ENCODE measurements at regions not wholly inside any gene's neighbourhood (a gene's known extent, or its start where the extent isn't known, plus 50 kb on each side); places are given as distances from the start of the nearest gene placed in this dataset.
A peak's percentile ranks its signal among the peaks of the same experiment; 100 is the strongest.

- no peak for DNase-seq
These were observed 1248.9 kb downstream of the SLITRK5 start for GRCh38 chr13:88919970-88920628.

- DNase-seq = no peak
These were observed 1254.8 kb downstream of the SLITRK5 start for GRCh38 chr13:88925954-88926353.

- no peak for DNase-seq
These were observed 1255.8 kb downstream of the SLITRK5 start for GRCh38 chr13:88926890-88927502.

GRCh38 chr13:88932950-88933349, 1261.8 kb downstream of the SLITRK5 start:
- no peak for DNase-seq

- DNase-seq = no peak
These were observed 1266.2 kb downstream of the SLITRK5 start for GRCh38 chr13:88937384-88937783.

GRCh38 chr13:88945793-88946192, 1274.6 kb downstream of the SLITRK5 start:
- no peak for DNase-seq

- DNase-seq = no peak
These were observed 1277.3 kb downstream of the SLITRK5 start for GRCh38 chr13:88948501-88948900.

- no peak for DNase-seq
These were observed 1287.7 kb downstream of the SLITRK5 start for GRCh38 chr13:88958821-88959220.

GRCh38 chr13:88976466-88976865, 1305.3 kb downstream of the SLITRK5 start:
- no peak for DNase-seq

- DNase-seq = no peak
These were observed 1307.4 kb downstream of the SLITRK5 start for GRCh38 chr13:88978607-88979006.

GRCh38 chr13:88979465-88980175, 1308.4 kb downstream of the SLITRK5 start:
- no peak for DNase-seq

GRCh38 chr13:89003656-89004055, 1332.5 kb downstream of the SLITRK5 start:
- no peak for DNase-seq

- no peak for DNase-seq
These were observed 1340.4 kb downstream of the SLITRK5 start for GRCh38 chr13:89011615-89012014.

- DNase-seq = no peak
These were observed 1356.6 kb downstream of the SLITRK5 start for GRCh38 chr13:89027694-89028306.

- DNase-seq = no peak
These were observed 1357.9 kb downstream of the SLITRK5 start for GRCh38 chr13:89029062-89029461.

- DNase-seq = no peak
These were observed 1362.8 kb downstream of the SLITRK5 start for GRCh38 chr13:89034015-89034414.

- DNase-seq = no peak
These were observed 1381.5 kb downstream of the SLITRK5 start for GRCh38 chr13:89052699-89053098.

- no peak for DNase-seq
These were observed 1382.2 kb downstream of the SLITRK5 start for GRCh38 chr13:89053418-89053817.

GRCh38 chr13:89057274-89057673, 1386.1 kb downstream of the SLITRK5 start:
- DNase-seq = no peak

- DNase-seq = no peak
These were observed 1386.7 kb downstream of the SLITRK5 start for GRCh38 chr13:89057862-89058261.

GRCh38 chr13:89061821-89062220, 1390.7 kb downstream of the SLITRK5 start:
- DNase-seq = peak; percentile 68

GRCh38 chr13:89066868-89067466, 1395.8 kb downstream of the SLITRK5 start:
- DNase-seq = peak; percentile 6

GRCh38 chr13:89072979-89073378, 1401.8 kb downstream of the SLITRK5 start:
- DNase-seq = no peak

Data from NCI-H1417 treated with DMSO at 0.1 percent for 48 hours (cell line).